ENCODE measurements at regions not wholly inside any gene's neighbourhood (a gene's known extent, or its start where the extent isn't known, plus 50 kb on each side); places are given as distances from the start of the nearest gene placed in this dataset.

GRCh38 chr5:43959144-43959543 is 356.2 kb downstream of the NNT start:
- CTCF ChIA-PET, result no interaction called here
- Mint-ChIP-seq H3K4me3 (no peak overlapping the region), H3K27ac (no peak overlapping the region)

GRCh38 chr5:43947935-43948334 is 345.0 kb downstream of the NNT start:
- peaks cover 7% of the 10 kb centered on the region for H3K9me3 Mint-ChIP-seq (ENCODE audit: low read depth)
- no peak overlapping the region for H3K27ac Mint-ChIP-seq
- CTCF ChIA-PET, result no interaction called here
- DNase-seq (no peak), ATAC-seq (no peak)
- no peak overlapping the region for H3K4me3 Mint-ChIP-seq
- H3K4me1 Mint-ChIP-seq, result no peaks in the 10 kb centered on the region
- H3K27me3 Mint-ChIP-seq, result no peaks in the 10 kb centered on the region
- no peaks in the 10 kb centered on the region for H3K36me3 Mint-ChIP-seq

More at GRCh38 chr5:43959144-43959543, 356.2 kb downstream of the NNT start:
- Mint-ChIP-seq H3K27me3 (no peaks in the 10 kb centered on the region), H3K9me3 (ENCODE audit: low read depth) (no peaks in the 10 kb centered on the region), H3K4me1 (no peaks in the 10 kb centered on the region), H3K36me3 (no peaks in the 10 kb centered on the region)
- DNase-seq (no peak), ATAC-seq (no peak)

- no peak for DNase-seq
- Mint-ChIP-seq H3K4me1 (no peaks in the 10 kb centered on the region), H3K27me3 (no peaks in the 10 kb centered on the region), H3K27ac (no peak overlapping the region), H3K9me3 (ENCODE audit: low read depth) (peaks cover 7% of the 10 kb centered on the region), H3K36me3 (no peaks in the 10 kb centered on the region), H3K4me3 (no peak overlapping the region)
- no peak for ATAC-seq
- CTCF ChIA-PET, result no interaction called here
Measured at GRCh38 chr5:43941806-43942205, 338.8 kb downstream of the NNT start.

- Mint-ChIP-seq H3K4me3 (no peak overlapping the region), H3K9me3 (ENCODE audit: low read depth) (peaks cover 5% of the 10 kb centered on the region), H3K36me3 (no peaks in the 10 kb centered on the region), H3K27ac (no peak overlapping the region), H3K4me1 (no peaks in the 10 kb centered on the region), H3K27me3 (no peaks in the 10 kb centered on the region)
- CTCF ChIA-PET, result no interaction called here
- DNase-seq (no peak), ATAC-seq (no peak)
Measured at GRCh38 chr5:43940562-43940961, 337.6 kb downstream of the NNT start.

GRCh38 chr5:43926923-43927322 is 323.9 kb downstream of the NNT start:
- no peaks in the 10 kb centered on the region for H3K27me3 Mint-ChIP-seq
- ATAC-seq, result no peak
- CTCF ChIA-PET, result no interaction called here
- H3K27ac Mint-ChIP-seq, result no peak overlapping the region
- DNase-seq, result no peak
- H3K9me3 Mint-ChIP-seq (ENCODE audit: low read depth), result peaks cover 5% of the 10 kb centered on the region
- no peaks in the 10 kb centered on the region for H3K36me3 Mint-ChIP-seq
- no peaks in the 10 kb centered on the region for H3K4me1 Mint-ChIP-seq
- no peak overlapping the region for H3K4me3 Mint-ChIP-seq

GRCh38 chr5:43920422-43920821 is 317.4 kb downstream of the NNT start:
- Mint-ChIP-seq H3K27ac (no peak overlapping the region), H3K4me1 (no peaks in the 10 kb centered on the region), H3K4me3 (no peak overlapping the region), H3K9me3 (ENCODE audit: low read depth) (peaks cover 3% of the 10 kb centered on the region), H3K27me3 (no peaks in the 10 kb centered on the region), H3K36me3 (no peaks in the 10 kb centered on the region)
- CTCF ChIA-PET, result no interaction called here
- DNase-seq (no peak), ATAC-seq (no peak)

- no peaks in the 10 kb centered on the region for H3K27me3 Mint-ChIP-seq
- DNase-seq (no peak), ATAC-seq (no peak)
- CTCF ChIA-PET, result no interaction called here
- no peaks in the 10 kb centered on the region for H3K36me3 Mint-ChIP-seq
- no peaks in the 10 kb centered on the region for H3K9me3 Mint-ChIP-seq (ENCODE audit: low read depth)
- H3K27ac Mint-ChIP-seq, result no peak overlapping the region
- no peak overlapping the region for H3K4me3 Mint-ChIP-seq
- no peaks in the 10 kb centered on the region for H3K4me1 Mint-ChIP-seq
Measured at GRCh38 chr5:43917925-43918324, 314.9 kb downstream of the NNT start.

- peaks cover 4% of the 10 kb centered on the region for H3K9me3 Mint-ChIP-seq (ENCODE audit: low read depth)
- CTCF ChIA-PET, result no interaction called here
- no peaks in the 10 kb centered on the region for H3K4me1 Mint-ChIP-seq
- no peaks in the 10 kb centered on the region for H3K36me3 Mint-ChIP-seq
- DNase-seq (no peak), ATAC-seq (no peak)
- no peak overlapping the region for H3K27ac Mint-ChIP-seq
- no peak overlapping the region for H3K4me3 Mint-ChIP-seq
- no peaks in the 10 kb centered on the region for H3K27me3 Mint-ChIP-seq
Measured at GRCh38 chr5:43903129-43903528, 300.1 kb downstream of the NNT start.

GRCh38 chr5:43900974-43901373 is 298.0 kb downstream of the NNT start:
- no peak overlapping the region for H3K4me3 Mint-ChIP-seq
- no peaks in the 10 kb centered on the region for H3K4me1 Mint-ChIP-seq
- no peak overlapping the region for H3K27ac Mint-ChIP-seq
- no peaks in the 10 kb centered on the region for H3K36me3 Mint-ChIP-seq
- DNase-seq (no peak), ATAC-seq (no peak)
- H3K27me3 Mint-ChIP-seq, result no peaks in the 10 kb centered on the region
- CTCF ChIA-PET, result no interaction called here
- peaks cover 2% of the 10 kb centered on the region for H3K9me3 Mint-ChIP-seq (ENCODE audit: low read depth)

- ATAC-seq (no peak), DNase-seq (no peak)
- no peaks in the 10 kb centered on the region for H3K36me3 Mint-ChIP-seq
- no peak overlapping the region for H3K27ac Mint-ChIP-seq
- H3K4me1 Mint-ChIP-seq, result no peaks in the 10 kb centered on the region
- CTCF ChIA-PET, result no interaction called here
- H3K4me3 Mint-ChIP-seq, result no peak overlapping the region
- peaks cover 1% of the 10 kb centered on the region for H3K9me3 Mint-ChIP-seq (ENCODE audit: low read depth)
- no peaks in the 10 kb centered on the region for H3K27me3 Mint-ChIP-seq
Measured at GRCh38 chr5:43895876-43896275, 292.9 kb downstream of the NNT start.

GRCh38 chr5:43893951-43894684 is 291.1 kb downstream of the NNT start:
- no peaks in the 10 kb centered on the region for H3K27me3 Mint-ChIP-seq
- H3K4me3 Mint-ChIP-seq, result no peak overlapping the region
- DNase-seq, result no peak
- H3K27ac Mint-ChIP-seq, result no peak overlapping the region
- CTCF ChIA-PET, result no interaction called here
- H3K4me1 Mint-ChIP-seq, result no peaks in the 10 kb centered on the region
- no peak for ATAC-seq
- no peaks in the 10 kb centered on the region for H3K9me3 Mint-ChIP-seq (ENCODE audit: low read depth)
- H3K36me3 Mint-ChIP-seq, result no peaks in the 10 kb centered on the region

- CTCF ChIA-PET, result no interaction called here
- Mint-ChIP-seq H3K9me3 (ENCODE audit: low read depth) (no peaks in the 10 kb centered on the region), H3K4me1 (no peaks in the 10 kb centered on the region), H3K36me3 (no peaks in the 10 kb centered on the region), H3K27me3 (no peaks in the 10 kb centered on the region), H3K27ac (no peak overlapping the region), H3K4me3 (no peak overlapping the region)
- ATAC-seq (no peak), DNase-seq (no peak)
Measured at GRCh38 chr5:43891112-43891511, 288.1 kb downstream of the NNT start.

- no peaks in the 10 kb centered on the region for H3K9me3 Mint-ChIP-seq (ENCODE audit: low read depth)
- H3K4me1 Mint-ChIP-seq, result no peaks in the 10 kb centered on the region
- CTCF ChIA-PET, result no interaction called here
- H3K36me3 Mint-ChIP-seq, result no peaks in the 10 kb centered on the region
- H3K4me3 Mint-ChIP-seq, result no peak overlapping the region
- no peaks in the 10 kb centered on the region for H3K27me3 Mint-ChIP-seq
- ATAC-seq, result no peak
- no peak for DNase-seq
- H3K27ac Mint-ChIP-seq, result no peak overlapping the region
Measured at GRCh38 chr5:43889233-43889632, 286.3 kb downstream of the NNT start.

- H3K4me3 Mint-ChIP-seq, result no peak overlapping the region
- no peaks in the 10 kb centered on the region for H3K4me1 Mint-ChIP-seq
- no peaks in the 10 kb centered on the region for H3K36me3 Mint-ChIP-seq
- H3K9me3 Mint-ChIP-seq (ENCODE audit: low read depth), result peaks cover 2% of the 10 kb centered on the region
- CTCF ChIA-PET, result no interaction called here
- no peak overlapping the region for H3K27ac Mint-ChIP-seq
- ATAC-seq (no peak), DNase-seq (no peak)
- no peaks in the 10 kb centered on the region for H3K27me3 Mint-ChIP-seq
Measured at GRCh38 chr5:43875741-43876140, 272.8 kb downstream of the NNT start.

- peaks cover 2% of the 10 kb centered on the region for H3K9me3 Mint-ChIP-seq (ENCODE audit: low read depth)
- no peak overlapping the region for H3K4me3 Mint-ChIP-seq
- DNase-seq (no peak), ATAC-seq (no peak)
- H3K27me3 Mint-ChIP-seq, result no peaks in the 10 kb centered on the region
- no peaks in the 10 kb centered on the region for H3K36me3 Mint-ChIP-seq
- H3K27ac Mint-ChIP-seq, result no peak overlapping the region
- CTCF ChIA-PET, result no interaction called here
- no peaks in the 10 kb centered on the region for H3K4me1 Mint-ChIP-seq
Measured at GRCh38 chr5:43874772-43875171, 271.8 kb downstream of the NNT start.
